GM12874 (cell line): ENCODE measurements at regions not wholly inside any gene's neighbourhood (a gene's known extent, or its start where the extent isn't known, plus 50 kb on each side); places are given as distances from the start of the nearest gene placed in this dataset.

Experiments used
- TF ChIP-seq, protein P1 (sequence below): IDR thresholded peaks from 2 replicates; pipeline ENCODE4 v1.5.1; 2011; ENCODE audit warnings: low read depth, mild to moderate bottlenecking, control low read depth, low read length, moderate library complexity; ENCODE audit not compliant: insufficient read depth

GRCh38 chr5:104843822-104844221 is 1281.2 kb upstream of the NUDT12 start:
- TF ChIP-seq, protein P1, sequence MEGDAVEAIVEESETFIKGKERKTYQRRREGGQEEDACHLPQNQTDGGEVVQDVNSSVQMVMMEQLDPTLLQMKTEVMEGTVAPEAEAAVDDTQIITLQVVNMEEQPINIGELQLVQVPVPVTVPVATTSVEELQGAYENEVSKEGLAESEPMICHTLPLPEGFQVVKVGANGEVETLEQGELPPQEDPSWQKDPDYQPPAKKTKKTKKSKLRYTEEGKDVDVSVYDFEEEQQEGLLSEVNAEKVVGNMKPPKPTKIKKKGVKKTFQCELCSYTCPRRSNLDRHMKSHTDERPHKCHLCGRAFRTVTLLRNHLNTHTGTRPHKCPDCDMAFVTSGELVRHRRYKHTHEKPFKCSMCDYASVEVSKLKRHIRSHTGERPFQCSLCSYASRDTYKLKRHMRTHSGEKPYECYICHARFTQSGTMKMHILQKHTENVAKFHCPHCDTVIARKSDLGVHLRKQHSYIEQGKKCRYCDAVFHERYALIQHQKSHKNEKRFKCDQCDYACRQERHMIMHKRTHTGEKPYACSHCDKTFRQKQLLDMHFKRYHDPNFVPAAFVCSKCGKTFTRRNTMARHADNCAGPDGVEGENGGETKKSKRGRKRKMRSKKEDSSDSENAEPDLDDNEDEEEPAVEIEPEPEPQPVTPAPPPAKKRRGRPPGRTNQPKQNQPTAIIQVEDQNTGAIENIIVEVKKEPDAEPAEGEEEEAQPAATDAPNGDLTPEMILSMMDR, result no peak

DNA sequence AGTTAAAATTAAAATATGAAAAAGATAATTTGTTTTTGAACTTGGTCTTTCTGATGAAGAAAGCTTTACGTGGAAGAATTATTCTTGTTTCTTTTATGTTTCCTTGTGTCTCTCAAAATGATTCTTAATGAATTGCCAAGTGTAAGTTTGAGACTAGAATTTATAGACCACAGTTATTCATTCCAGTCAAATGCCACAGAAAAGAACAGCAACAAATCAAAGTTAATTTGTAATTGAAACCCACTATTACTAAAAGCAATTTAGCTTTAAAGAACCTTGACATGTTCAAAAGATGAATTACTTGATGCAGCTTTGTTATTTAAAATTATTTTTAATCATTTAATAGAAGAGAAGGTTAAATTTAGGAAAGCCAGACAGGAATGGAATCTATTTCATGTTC is 1277.7 kb upstream of the NUDT12 start:
- TF ChIP-seq, protein P1, result no peak

- TF ChIP-seq, protein P1, result no peak
Observed at GRCh38 chr5:104821606-104822005, 1259.0 kb upstream of the NUDT12 start.

- TF ChIP-seq, protein P1, result no peak
Observed at GRCh38 chr5:104817127-104817526, 1254.5 kb upstream of the NUDT12 start.

- TF ChIP-seq, protein P1, result no peak
Observed at GRCh38 chr5:104815212-104815611, 1252.6 kb upstream of the NUDT12 start.

DNA sequence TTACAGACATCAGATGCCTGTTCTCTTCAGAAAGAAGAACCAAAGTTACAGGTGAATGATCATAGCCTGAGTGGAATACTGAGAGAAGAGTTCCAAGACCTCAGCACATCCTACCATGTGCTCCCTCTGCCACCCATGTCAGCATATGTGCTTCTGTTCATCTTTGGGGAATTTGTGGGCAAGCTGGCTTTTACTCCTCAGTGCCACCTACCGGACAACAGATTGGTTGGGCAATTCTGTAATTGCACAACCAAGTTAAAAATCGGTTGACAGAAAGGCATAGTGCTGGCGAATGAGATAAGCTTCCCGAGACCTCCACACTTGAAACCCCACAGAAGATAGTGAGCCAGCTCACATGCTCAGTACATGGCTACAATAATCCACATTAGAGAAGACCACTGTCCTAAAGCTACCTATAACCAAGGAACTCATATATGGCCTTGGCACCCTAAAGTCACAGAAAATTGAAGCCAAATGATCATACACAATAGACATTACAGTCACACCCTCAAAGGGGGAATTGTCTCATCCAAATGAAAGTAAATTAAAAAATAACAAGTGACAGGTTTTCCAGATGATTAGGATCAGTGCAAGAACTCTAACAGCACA is 1238.0 kb upstream of the NUDT12 start:
- TF ChIP-seq, protein P1, result peak; percentile 52

- TF ChIP-seq, protein P1, result no peak
Observed at GRCh38 chr5:104793755-104794080, 1231.1 kb upstream of the NUDT12 start.
